ENCODE measurements at regions not wholly inside any gene's neighbourhood (a gene's known extent, or its start where the extent isn't known, plus 50 kb on each side); places are given as distances from the start of the nearest gene placed in this dataset.

DNA sequence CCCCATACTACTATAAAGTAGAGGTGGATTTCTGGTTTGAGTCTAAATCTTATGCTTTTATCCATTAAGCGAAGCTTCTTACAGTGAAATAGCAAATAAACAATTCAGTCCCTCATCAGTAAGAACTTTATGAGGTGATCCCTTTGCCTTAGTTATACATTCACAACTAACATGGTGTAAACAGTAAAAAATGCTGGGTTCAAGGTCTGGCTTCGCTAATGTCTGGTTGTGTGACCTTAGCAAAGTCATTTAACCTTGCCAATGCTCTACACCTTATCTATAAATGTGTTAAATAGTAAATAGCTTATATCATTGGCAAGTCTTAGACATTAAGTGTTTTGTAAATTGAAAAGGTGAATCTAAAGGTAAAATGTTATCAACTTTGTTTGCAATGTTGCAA is 475.4 kb downstream of the LMO4 start:
- DNase-seq: no peak
- Histone ChIP-seq H3K4me1 (no peaks in the 10 kb centered on the region), H3K36me3 (no peaks in the 10 kb centered on the region), H3K9me3 (no peaks in the 10 kb centered on the region), H3K4me3 (no peak overlapping the region), H3K27me3 (replicated peaks in 1 of 7) (no peaks in the 10 kb centered on the region), H3K27ac (no peak overlapping the region)
- intact Hi-C loops (cut with DNase I; ENCODE audit: low total_unique reads): no loop called here
- no peak for TF ChIP-seq POLR2AphosphoS5 (IDR thresholded peaks at IDR 0.05)
- no peak for TF ChIP-seq POLR2A (IDR thresholded peaks at IDR 0.05)
- TF ChIP-seq, protein P1, sequence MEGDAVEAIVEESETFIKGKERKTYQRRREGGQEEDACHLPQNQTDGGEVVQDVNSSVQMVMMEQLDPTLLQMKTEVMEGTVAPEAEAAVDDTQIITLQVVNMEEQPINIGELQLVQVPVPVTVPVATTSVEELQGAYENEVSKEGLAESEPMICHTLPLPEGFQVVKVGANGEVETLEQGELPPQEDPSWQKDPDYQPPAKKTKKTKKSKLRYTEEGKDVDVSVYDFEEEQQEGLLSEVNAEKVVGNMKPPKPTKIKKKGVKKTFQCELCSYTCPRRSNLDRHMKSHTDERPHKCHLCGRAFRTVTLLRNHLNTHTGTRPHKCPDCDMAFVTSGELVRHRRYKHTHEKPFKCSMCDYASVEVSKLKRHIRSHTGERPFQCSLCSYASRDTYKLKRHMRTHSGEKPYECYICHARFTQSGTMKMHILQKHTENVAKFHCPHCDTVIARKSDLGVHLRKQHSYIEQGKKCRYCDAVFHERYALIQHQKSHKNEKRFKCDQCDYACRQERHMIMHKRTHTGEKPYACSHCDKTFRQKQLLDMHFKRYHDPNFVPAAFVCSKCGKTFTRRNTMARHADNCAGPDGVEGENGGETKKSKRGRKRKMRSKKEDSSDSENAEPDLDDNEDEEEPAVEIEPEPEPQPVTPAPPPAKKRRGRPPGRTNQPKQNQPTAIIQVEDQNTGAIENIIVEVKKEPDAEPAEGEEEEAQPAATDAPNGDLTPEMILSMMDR (IDR thresholded peaks at IDR 0.05 in 8 of 11, conservative IDR thresholded peaks at IDR 0.05 in 3 of 11): no peak
- WGBS, 5 donors: 66 to 94% (median 88%) methylated on average over 2 of the region's 2 CpGs

DNA sequence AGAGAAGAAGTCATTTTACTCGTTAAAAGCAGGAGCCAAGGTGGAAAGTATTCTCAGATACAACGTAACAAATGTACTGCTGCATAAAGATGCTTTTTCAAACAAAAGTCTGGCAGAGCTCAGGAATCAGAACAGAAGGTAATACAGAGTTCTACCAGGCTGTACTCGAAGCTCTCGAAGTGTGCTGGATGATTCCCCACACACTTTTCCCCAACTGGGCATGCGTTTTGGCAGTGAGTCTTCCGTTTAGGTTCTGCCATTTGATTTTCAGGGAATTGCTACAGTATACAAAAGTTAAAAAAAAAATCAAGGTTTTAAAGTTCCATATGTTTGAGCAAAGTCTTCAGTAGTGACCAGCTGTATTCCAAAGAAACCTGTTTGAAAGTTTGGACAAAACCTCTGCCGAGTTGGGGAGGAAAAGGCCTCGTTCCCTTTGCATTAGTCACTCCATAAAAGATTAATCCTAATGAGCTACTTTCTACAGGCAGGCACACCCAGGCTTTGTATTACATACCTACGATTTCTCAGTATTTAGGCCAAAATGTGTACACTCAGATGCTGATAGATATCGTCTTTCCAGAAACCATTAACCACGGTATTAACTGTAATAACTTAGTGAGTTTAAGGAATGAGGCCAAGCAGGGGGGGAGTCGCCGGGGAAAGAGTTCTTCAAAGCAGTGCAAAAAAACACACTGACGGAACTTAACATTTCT is 477.1 kb downstream of the LMO4 start:
- 77 to 88% (median 83%) methylated on average over 14 of the region's 14 CpGs for WGBS, 5 donors
- no peaks in the 10 kb centered on the region for H3K9me3 ChIP-seq
- no peaks in the 10 kb centered on the region for H3K36me3 ChIP-seq
- DNase-seq: no peak
- H3K27ac ChIP-seq: no peak overlapping the region
- no peak for TF ChIP-seq POLR2AphosphoS5 (IDR thresholded peaks at IDR 0.05)
- no peak for TF ChIP-seq POLR2A (IDR thresholded peaks at IDR 0.05)
- TF ChIP-seq, protein P1 (IDR thresholded peaks at IDR 0.05 in 8 of 11, conservative IDR thresholded peaks at IDR 0.05 in 3 of 11): no peak
- intact Hi-C loops (cut with DNase I; ENCODE audit: low total_unique reads): no loop called here
- no peak overlapping the region for H3K4me3 ChIP-seq
- no peaks in the 10 kb centered on the region for H3K27me3 ChIP-seq (replicated peaks in 1 of 7)
- no peaks in the 10 kb centered on the region for H3K4me1 ChIP-seq

DNA sequence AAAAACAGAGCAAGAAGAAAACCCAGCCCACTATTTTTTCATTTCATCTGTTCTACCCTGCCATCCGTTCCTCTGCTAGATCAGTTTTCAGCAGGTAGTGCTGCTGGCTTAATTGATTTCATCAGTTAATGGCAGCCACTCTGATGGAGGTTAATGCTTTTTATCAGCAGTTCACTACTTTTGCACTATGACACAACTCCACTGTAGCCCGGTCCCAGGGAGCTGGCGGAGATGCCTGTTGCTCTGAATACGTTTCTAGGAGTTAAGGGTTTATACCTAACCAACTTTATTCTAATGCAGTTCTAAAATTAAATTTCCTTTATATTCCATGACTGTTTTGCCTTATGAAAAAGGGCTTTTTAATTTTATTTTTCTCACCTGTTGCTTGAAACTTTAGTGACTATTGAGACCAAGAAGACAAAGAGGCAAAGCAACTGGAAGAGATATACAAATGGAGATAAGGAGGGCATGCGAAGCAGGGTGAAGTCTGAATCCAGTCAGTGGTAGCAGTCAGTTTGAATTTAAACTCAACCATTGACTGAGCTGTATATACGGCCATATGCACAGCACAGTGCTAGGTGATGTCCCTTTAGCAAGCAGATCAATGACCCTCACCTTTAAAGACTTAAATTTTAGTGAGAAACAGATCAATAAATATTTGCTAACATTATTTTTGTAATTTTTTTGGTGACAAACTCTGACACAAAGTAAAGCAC is 477.9 kb downstream of the LMO4 start:
- intact Hi-C loops (cut with DNase I; ENCODE audit: low total_unique reads): no loop called here
- WGBS, 5 donors: 76 to 90% (median 83%) methylated on average over 6 of the region's 6 CpGs

DNA sequence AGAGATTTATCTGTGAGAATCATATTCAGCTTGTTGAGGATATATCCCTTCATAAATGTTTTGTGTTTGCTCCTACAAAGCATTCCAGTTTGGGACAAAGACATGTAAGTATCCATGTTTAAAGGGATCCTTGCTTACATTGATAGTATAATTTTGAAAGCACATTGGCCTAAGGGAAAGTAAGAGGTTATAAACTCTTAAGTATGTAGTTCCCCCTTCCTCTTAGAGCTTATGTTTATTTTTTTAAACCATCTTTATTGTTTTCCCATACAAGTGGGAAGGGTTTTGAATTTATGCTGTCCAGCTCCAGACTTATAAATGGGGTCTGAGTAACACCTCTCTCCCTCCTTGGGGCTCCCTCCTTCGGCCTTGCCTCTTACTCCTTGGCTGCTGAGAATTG is 481.5 kb downstream of the LMO4 start:
- Histone ChIP-seq H3K9me3 (no peaks in the 10 kb centered on the region), H3K4me3 (no peak overlapping the region), H3K27ac (no peak overlapping the region), H3K4me1 (peaks cover 0 to 16% (median 11%) of the 10 kb centered on the region in 6 donors), H3K27me3 (replicated peaks in 1 of 7) (no peaks in the 10 kb centered on the region), H3K36me3 (no peaks in the 10 kb centered on the region)
- no peak for DNase-seq
- intact Hi-C loops (cut with DNase I; ENCODE audit: low total_unique reads): no loop called here
- TF ChIP-seq POLR2A (IDR thresholded peaks at IDR 0.05) (no peak), POLR2AphosphoS5 (IDR thresholded peaks at IDR 0.05) (no peak)
- TF ChIP-seq, protein P1 (IDR thresholded peaks at IDR 0.05 in 8 of 11, conservative IDR thresholded peaks at IDR 0.05 in 3 of 11): no peak
- 70 to 84% (median 75%) methylated on average over 1 of the region's 1 CpG for WGBS, 5 donors

More for the DNA sequence above, 477.9 kb downstream of the LMO4 start:
- TF ChIP-seq POLR2AphosphoS5 (IDR thresholded peaks at IDR 0.05) (no peak), POLR2A (IDR thresholded peaks at IDR 0.05) (no peak)
- TF ChIP-seq, protein P1 (IDR thresholded peaks at IDR 0.05 in 8 of 11, conservative IDR thresholded peaks at IDR 0.05 in 3 of 11): no peak
- H3K27ac ChIP-seq: no peak overlapping the region
- H3K4me1 ChIP-seq: no peaks in the 10 kb centered on the region
- no peak for DNase-seq
- H3K36me3 ChIP-seq: no peaks in the 10 kb centered on the region
- no peak overlapping the region for H3K4me3 ChIP-seq
- H3K9me3 ChIP-seq: no peaks in the 10 kb centered on the region
- H3K27me3 ChIP-seq (replicated peaks in 1 of 7): no peaks in the 10 kb centered on the region
